COLO829 (cell line): ENCODE measurements at regions not wholly inside any gene's neighbourhood (a gene's known extent, or its start where the extent isn't known, plus 50 kb on each side); places are given as distances from the start of the nearest gene placed in this dataset.
"Not testable (repeated sequence)": the region's sequence is repeated elsewhere in the genome, so short reads cannot be mapped to it uniquely, and the experiment has no call there.

Experiments
- DNase-seq: peaks from one replicate; pipeline ENCODE4 v3.0.0; 2012; ENCODE audit warnings: low spot score

GRCh38 chr2:58764338-58765104 is 523.4 kb upstream of the FANCL start:
- no peak for DNase-seq

GRCh38 chr2:58762176-58762781 is 521.2 kb upstream of the FANCL start:
- DNase-seq, result peak; percentile 49

GRCh38 chr2:58757971-58758370 is 516.8 kb upstream of the FANCL start:
- DNase-seq, result no peak

- no peak for DNase-seq
Measured at GRCh38 chr2:58756336-58756735, 515.2 kb upstream of the FANCL start.

GRCh38 chr2:58752507-58752906 is 511.4 kb upstream of the FANCL start:
- not testable (repeated sequence) for DNase-seq

- DNase-seq, result not testable (repeated sequence)
Measured at GRCh38 chr2:58751676-58752075, 510.6 kb upstream of the FANCL start.

- DNase-seq, result no peak
Measured at GRCh38 chr2:58749041-58749440, 507.9 kb upstream of the FANCL start.

GRCh38 chr2:58745334-58745733 is 504.2 kb upstream of the FANCL start:
- DNase-seq, result not testable (repeated sequence)

GRCh38 chr2:58740426-58740825 is 499.3 kb upstream of the FANCL start:
- no peak for DNase-seq

- no peak for DNase-seq
Measured at GRCh38 chr2:58739033-58739432, 497.9 kb upstream of the FANCL start.

- DNase-seq, result no peak
Measured at GRCh38 chr2:58734365-58734764, 493.2 kb upstream of the FANCL start.

GRCh38 chr2:58732999-58733398 is 491.9 kb upstream of the FANCL start:
- no peak for DNase-seq

GRCh38 chr2:58731488-58731869 is 490.4 kb upstream of the FANCL start:
- no peak for DNase-seq

- no peak for DNase-seq
Measured at GRCh38 chr2:58730764-58731487, 489.8 kb upstream of the FANCL start.

- no peak for DNase-seq
Measured at GRCh38 chr2:58727981-58728656, 487.0 kb upstream of the FANCL start.

- no peak for DNase-seq
Measured at GRCh38 chr2:58721912-58722591, 480.9 kb upstream of the FANCL start.

GRCh38 chr2:58720770-58721697 is 479.9 kb upstream of the FANCL start:
- DNase-seq, result no peak

GRCh38 chr2:58720033-58720769 is 479.1 kb upstream of the FANCL start:
- DNase-seq, result no peak

- no peak for DNase-seq
Measured at GRCh38 chr2:58715344-58715743, 474.2 kb upstream of the FANCL start.

GRCh38 chr2:58714238-58714637 is 473.1 kb upstream of the FANCL start:
- DNase-seq, result no peak
